ENCODE measurements at regions not wholly inside any gene's neighbourhood (a gene's known extent, or its start where the extent isn't known, plus 50 kb on each side); places are given as distances from the start of the nearest gene placed in this dataset.

- H3K9me3 ChIP-seq (ENCODE audit: severe bottlenecking) = no peaks in the 10 kb centered on the region
Measured at GRCh38 chr6:27154696-27155095, 92.8 kb upstream of the PRSS16 start.

DNA sequence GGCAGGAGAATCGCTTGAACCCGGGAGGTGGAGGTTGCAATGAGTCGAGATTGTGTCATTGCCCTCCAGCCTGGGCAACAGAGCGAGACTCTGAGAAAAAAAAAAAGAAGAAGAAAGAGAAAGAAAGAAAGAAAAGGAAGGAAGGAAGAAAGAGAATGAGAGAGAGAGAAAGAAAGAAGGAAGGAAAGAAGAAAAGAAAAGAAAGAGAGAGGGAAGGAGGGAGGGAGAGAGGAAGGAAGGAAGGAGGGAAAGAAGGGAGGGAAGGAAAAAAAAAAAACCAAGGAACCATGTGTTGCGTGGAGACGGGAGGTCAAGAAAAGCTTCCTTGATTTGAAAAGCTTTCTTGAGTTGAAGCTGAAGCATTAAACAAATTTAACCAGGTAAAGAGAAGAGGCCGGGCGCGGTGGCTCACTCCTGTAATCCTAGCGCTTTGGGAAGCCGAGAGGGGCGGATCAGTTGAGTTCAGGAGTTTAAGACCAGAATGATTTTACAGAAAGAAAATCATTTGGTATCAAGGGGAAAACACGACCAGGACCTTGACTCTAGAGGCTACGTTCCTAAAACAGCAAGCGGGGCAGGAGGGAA lies 90.5 kb upstream of the PRSS16 start:
- Histone ChIP-seq H3K4me3 (ENCODE audit: severe bottlenecking) (peak overlapping the region; percentile 37), H3K36me3 (ENCODE audit: low read depth) (no peaks in the 10 kb centered on the region), H3K27me3 (ENCODE audit: insufficient read depth, poor library complexity, severe bottlenecking) (no peaks in the 10 kb centered on the region), H3K27ac (ENCODE audit: poor library complexity, severe bottlenecking) (peak overlapping the region; percentile 20), H3K9me3 (ENCODE audit: severe bottlenecking) (no peaks in the 10 kb centered on the region), H3K4me1 (ENCODE audit: insufficient read depth, poor library complexity, severe bottlenecking) (no peaks in the 10 kb centered on the region)
- DNase-seq (ENCODE audit: low spot score) (no peak), ATAC-seq (ENCODE audit: low read depth) (peak; percentile 46; the same call in 2 of the 3 replicates)
- TF ChIP-seq CTCF (IDR thresholded peaks at IDR 0.05; ENCODE audit: poor library complexity, severe bottlenecking) = no peak

More at GRCh38 chr6:27154696-27155095, 92.8 kb upstream of the PRSS16 start:
- Histone ChIP-seq H3K27ac (ENCODE audit: poor library complexity, severe bottlenecking) (no peak overlapping the region), H3K27me3 (ENCODE audit: insufficient read depth, poor library complexity, severe bottlenecking) (no peaks in the 10 kb centered on the region), H3K36me3 (ENCODE audit: low read depth) (no peaks in the 10 kb centered on the region), H3K4me1 (ENCODE audit: insufficient read depth, poor library complexity, severe bottlenecking) (no peaks in the 10 kb centered on the region), H3K4me3 (ENCODE audit: severe bottlenecking) (no peak overlapping the region)
- DNase-seq (ENCODE audit: low spot score) (no peak), ATAC-seq (ENCODE audit: low read depth) (no peak)
- no peak for TF ChIP-seq CTCF (IDR thresholded peaks at IDR 0.05; ENCODE audit: poor library complexity, severe bottlenecking)

- Histone ChIP-seq H3K4me3 (ENCODE audit: severe bottlenecking) (peak overlapping the region; percentile 37), H3K27ac (ENCODE audit: poor library complexity, severe bottlenecking) (peak overlapping the region; percentile 20), H3K27me3 (ENCODE audit: insufficient read depth, poor library complexity, severe bottlenecking) (no peaks in the 10 kb centered on the region), H3K4me1 (ENCODE audit: insufficient read depth, poor library complexity, severe bottlenecking) (no peaks in the 10 kb centered on the region), H3K9me3 (ENCODE audit: severe bottlenecking) (no peaks in the 10 kb centered on the region), H3K36me3 (ENCODE audit: low read depth) (no peaks in the 10 kb centered on the region)
- peak; percentile 80 for ATAC-seq (ENCODE audit: low read depth)
- DNase-seq (ENCODE audit: low spot score) = no peak
- TF ChIP-seq CTCF (IDR thresholded peaks at IDR 0.05; ENCODE audit: poor library complexity, severe bottlenecking) = peak; percentile 69
Measured at GRCh38 chr6:27157459-27158315, 89.8 kb upstream of the PRSS16 start.

DNA sequence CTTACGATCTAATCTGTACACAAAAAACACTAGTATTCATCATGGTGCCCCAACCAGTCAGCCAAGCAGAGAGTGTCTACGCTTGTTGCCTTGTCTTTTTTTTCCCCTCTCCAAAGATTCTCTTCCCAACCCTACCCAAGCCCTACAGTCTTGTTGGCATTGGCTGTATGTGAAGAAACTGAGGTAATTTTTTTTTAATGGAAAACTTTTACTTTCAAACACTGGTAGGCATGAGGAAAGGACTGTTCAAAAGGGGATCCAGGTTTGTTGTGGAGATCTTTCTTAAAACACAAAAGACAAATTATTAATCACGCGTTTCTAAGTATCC lies 89.2 kb upstream of the PRSS16 start:
- ATAC-seq (ENCODE audit: low read depth) (no peak), DNase-seq (ENCODE audit: low spot score) (no peak)
- peak; percentile 10 for TF ChIP-seq CTCF (IDR thresholded peaks at IDR 0.05; ENCODE audit: poor library complexity, severe bottlenecking)
- Histone ChIP-seq H3K4me1 (ENCODE audit: insufficient read depth, poor library complexity, severe bottlenecking) (no peaks in the 10 kb centered on the region), H3K9me3 (ENCODE audit: severe bottlenecking) (no peaks in the 10 kb centered on the region), H3K27ac (ENCODE audit: poor library complexity, severe bottlenecking) (no peak overlapping the region), H3K4me3 (ENCODE audit: severe bottlenecking) (peak overlapping the region; percentile 37), H3K27me3 (ENCODE audit: insufficient read depth, poor library complexity, severe bottlenecking) (no peaks in the 10 kb centered on the region), H3K36me3 (ENCODE audit: low read depth) (no peaks in the 10 kb centered on the region)

DNA sequence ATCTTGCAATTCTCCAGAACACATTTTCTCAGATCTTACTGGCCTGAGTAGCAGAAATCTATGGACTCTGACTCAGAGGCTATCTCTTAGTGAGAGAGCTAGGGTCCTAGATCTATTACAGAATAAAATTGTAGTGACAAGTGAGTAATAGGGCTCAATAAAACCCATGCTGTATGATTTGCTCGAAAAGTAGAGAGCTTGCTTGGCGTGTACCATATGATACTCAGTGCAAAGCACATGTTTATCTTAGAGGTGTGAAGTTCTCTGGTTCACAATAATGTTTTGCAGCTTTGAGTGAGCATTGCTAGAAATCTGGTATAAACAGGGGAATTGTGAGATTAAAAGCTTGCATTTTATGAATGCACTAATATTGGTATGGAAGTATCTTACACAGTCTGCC lies 87.8 kb upstream of the PRSS16 start:
- DNase-seq (ENCODE audit: low spot score) = no peak
- Histone ChIP-seq H3K27me3 (ENCODE audit: insufficient read depth, poor library complexity, severe bottlenecking) (no peaks in the 10 kb centered on the region), H3K4me3 (ENCODE audit: severe bottlenecking) (no peak overlapping the region), H3K4me1 (ENCODE audit: insufficient read depth, poor library complexity, severe bottlenecking) (no peaks in the 10 kb centered on the region), H3K36me3 (ENCODE audit: low read depth) (no peaks in the 10 kb centered on the region), H3K9me3 (ENCODE audit: severe bottlenecking) (no peaks in the 10 kb centered on the region), H3K27ac (ENCODE audit: poor library complexity, severe bottlenecking) (no peak overlapping the region)
- ATAC-seq (ENCODE audit: low read depth) = no peak
- no peak for TF ChIP-seq CTCF (IDR thresholded peaks at IDR 0.05; ENCODE audit: poor library complexity, severe bottlenecking)
